ENCODE measurements at regions not wholly inside any gene's neighbourhood (a gene's known extent, or its start where the extent isn't known, plus 50 kb on each side); places are given as distances from the start of the nearest gene placed in this dataset.

DNA sequence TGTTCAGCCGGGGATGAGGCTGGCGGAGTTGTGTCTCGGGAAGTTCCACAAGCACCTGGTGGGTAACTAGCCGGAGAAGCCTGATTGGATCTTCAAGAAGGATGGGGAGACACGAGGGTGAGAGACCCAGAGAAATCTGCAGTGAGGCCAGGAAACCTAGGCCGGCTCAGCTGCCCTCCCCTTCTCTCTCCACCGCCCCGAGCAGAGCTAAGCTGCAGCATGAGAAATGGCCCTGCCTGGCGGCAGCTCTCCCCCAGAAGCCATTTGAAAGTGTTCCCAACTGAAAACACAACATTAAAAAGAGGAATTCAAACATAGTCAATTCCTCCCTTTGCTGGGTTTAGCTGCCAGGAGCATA, 77.8 kb upstream of the SHISAL1 start:
- no peak overlapping the region for H3K4me3 ChIP-seq (ENCODE audit: low read depth, low read length)
- TF ChIP-seq, protein P1, sequence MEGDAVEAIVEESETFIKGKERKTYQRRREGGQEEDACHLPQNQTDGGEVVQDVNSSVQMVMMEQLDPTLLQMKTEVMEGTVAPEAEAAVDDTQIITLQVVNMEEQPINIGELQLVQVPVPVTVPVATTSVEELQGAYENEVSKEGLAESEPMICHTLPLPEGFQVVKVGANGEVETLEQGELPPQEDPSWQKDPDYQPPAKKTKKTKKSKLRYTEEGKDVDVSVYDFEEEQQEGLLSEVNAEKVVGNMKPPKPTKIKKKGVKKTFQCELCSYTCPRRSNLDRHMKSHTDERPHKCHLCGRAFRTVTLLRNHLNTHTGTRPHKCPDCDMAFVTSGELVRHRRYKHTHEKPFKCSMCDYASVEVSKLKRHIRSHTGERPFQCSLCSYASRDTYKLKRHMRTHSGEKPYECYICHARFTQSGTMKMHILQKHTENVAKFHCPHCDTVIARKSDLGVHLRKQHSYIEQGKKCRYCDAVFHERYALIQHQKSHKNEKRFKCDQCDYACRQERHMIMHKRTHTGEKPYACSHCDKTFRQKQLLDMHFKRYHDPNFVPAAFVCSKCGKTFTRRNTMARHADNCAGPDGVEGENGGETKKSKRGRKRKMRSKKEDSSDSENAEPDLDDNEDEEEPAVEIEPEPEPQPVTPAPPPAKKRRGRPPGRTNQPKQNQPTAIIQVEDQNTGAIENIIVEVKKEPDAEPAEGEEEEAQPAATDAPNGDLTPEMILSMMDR (IDR thresholded peaks at IDR 0.05; ENCODE audit: low read depth, low read length) = no peak

DNA sequence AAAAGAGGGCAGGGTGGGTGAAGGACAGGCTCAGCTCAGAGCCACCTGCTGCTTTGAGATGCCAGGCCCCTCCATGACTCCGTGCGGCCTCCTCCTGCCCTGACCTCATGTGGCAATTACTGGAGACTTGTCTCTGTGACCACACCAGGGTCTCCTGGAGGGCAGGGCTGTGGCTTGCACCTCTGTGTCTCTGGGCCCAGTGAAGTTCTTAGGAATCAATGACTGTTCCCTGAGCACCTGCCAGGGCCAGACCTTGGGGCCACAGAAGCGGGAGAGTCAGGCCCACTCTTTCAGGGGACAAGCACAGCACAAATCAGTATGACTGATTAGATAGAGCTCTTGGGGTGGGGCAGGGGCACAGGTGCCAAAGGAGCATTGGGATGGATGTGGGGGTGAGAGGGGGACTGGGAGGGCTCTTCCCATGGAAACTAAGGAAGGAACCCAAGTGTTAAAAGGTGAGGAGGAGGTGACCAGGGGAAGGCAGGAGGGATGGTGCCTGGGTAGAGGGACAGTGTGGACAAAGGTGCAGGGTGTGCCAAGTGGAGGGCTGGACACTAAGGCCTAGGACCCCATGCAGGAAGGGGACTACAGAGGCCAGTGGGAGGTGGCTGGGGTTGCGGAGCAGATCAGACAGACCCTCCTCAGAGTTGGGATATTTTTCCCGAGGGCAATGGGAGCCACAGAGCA, 77.3 kb upstream of the SHISAL1 start:
- TF ChIP-seq, protein P1 (IDR thresholded peaks at IDR 0.05; ENCODE audit: low read depth, low read length) = no peak

DNA sequence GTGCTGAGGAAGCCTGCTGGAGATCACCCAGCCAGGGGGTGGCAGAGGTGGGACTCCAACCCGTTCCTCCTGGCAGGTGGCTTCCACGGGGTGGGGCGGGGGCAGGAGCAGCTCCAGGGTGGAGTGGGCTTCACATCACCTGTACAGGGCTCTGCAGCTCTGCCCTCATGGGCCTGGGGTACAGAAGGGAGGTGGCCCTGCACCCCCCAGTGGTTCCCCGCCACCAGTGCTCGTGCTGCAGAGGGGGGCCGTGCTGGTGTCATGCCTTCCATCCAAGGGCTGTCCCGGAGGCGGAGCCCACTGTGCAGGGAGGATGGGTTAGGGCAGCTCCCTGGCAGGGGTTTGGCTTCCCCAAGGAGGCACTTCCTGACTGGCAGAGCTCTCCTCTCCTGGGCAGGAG, 76.4 kb upstream of the SHISAL1 start:
- TF ChIP-seq, protein P1 (IDR thresholded peaks at IDR 0.05; ENCODE audit: low read depth, low read length) = no peak
- no peak overlapping the region for H3K4me3 ChIP-seq (ENCODE audit: low read depth, low read length)

More for the DNA sequence above, 77.3 kb upstream of the SHISAL1 start:
- no peak overlapping the region for H3K4me3 ChIP-seq (ENCODE audit: low read depth, low read length)

DNA sequence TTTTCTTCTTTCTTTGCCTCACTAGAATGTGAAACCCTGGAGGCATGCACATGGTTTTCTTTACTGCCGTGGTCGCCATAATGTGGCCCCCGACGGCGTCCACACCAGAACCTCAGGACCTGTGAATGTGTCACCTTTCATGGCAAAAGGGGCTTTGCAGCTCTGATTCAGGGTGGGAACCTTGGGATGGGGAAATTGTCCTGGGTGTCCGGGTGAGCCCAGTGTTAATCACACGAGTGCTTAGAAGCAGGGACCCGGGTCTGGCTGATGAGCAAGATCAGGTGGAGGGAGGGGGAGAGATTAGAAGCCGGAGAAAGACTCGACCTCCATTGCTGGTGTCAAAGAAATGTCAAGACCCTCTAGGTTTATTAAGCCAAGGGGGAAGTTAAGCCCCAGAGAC, 74.7 kb upstream of the SHISAL1 start:
- TF ChIP-seq, protein P1 (IDR thresholded peaks at IDR 0.05; ENCODE audit: low read depth, low read length) = no peak
- no peak overlapping the region for H3K4me3 ChIP-seq (ENCODE audit: low read depth, low read length)

DNA sequence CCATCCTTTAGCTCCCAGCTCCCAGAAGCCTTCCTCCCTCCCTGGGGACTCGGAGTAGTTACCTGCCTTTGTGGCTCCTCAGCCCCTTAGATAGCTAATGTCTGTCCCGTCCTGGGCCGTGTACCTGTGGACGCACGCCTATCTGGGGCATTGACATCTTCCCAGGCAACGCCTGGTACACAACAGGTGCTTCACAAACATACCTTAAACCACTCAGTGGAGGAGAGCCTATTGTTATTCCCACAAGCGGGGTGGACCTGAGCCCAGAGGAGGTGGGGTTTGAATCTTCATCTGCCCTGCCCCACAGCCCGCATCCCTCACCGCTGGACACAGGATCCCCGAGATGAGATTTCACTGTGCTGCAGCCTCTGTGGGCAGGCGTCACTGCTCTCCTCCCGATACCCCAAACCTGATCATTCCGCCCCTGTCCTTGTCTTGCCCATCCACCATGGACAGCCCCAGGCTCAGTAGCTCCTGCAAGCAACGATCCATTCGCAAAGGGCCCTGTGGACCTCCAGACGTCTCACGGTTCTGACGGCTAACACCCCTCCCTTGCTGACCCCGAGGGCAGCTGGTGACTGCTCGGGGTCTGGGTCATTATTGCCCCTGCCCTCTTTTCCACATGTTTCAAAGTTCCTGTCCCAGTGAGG, 73.8 kb upstream of the SHISAL1 start:
- TF ChIP-seq, protein P1 (IDR thresholded peaks at IDR 0.05; ENCODE audit: low read depth, low read length) = no peak
- no peak overlapping the region for H3K4me3 ChIP-seq (ENCODE audit: low read depth, low read length)

DNA sequence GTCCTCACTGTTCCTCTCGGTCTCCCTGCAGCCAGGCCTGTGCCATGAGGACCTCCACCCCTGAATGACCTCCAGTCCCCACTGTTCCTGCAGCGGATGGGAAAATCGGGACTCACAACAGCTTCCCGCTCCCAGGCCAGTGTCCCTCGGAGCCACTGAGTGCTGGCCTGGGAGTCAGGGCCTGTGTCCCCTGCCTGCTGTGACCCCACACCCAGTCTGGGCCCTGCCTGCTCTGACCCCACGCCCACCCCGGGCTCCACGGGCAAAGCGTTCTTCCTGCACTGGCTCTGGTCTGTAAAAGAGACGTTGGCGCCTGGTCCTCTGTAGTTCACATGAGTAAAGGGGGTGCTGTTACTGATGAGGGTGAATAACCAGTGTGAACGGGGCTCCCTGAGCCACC, 73.0 kb upstream of the SHISAL1 start:
- H3K4me3 ChIP-seq (ENCODE audit: low read depth, low read length) = no peak overlapping the region
- TF ChIP-seq, protein P1 (IDR thresholded peaks at IDR 0.05; ENCODE audit: low read depth, low read length) = no peak

DNA sequence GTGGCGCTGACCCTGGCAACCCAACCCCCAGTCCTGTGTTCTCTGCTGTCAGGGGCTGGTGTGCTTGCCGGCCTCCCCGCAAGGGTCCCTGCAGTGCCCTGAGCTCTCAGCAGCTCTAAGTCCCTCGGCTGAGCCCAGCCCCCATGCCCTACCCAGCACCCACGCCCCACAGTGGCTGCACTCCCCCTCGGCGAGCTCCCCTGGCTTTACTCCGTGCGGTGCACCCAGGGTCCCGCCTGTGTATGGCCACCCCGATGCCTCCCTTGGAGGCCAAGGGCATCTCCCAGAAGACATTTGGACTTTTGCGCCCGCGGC, 72.5 kb upstream of the SHISAL1 start:
- TF ChIP-seq, protein P1 (IDR thresholded peaks at IDR 0.05; ENCODE audit: low read depth, low read length) = no peak
- no peak overlapping the region for H3K4me3 ChIP-seq (ENCODE audit: low read depth, low read length)
